GM23248 (cell line): ENCODE measurements at regions not wholly inside any gene's neighbourhood (a gene's known extent, or its start where the extent isn't known, plus 50 kb on each side); places are given as distances from the start of the nearest gene placed in this dataset.

Source experiments
- EZH2 ChIP-seq: fragments of 200-600 bp; sonication (generic); IDR thresholded peaks from 2 replicates; pipeline ENCODE4 v1.6.1; 2018; ENCODE audit warnings: antibody characterized with exemption, mild to moderate bottlenecking; ENCODE audit not compliant: insufficient read depth, poor library complexity, severe bottlenecking
- EZH2phosphoT487 ChIP-seq: fragments of 200-600 bp; sonication (generic); IDR thresholded peaks from 2 replicates; pipeline ENCODE4 v1.6.1; 2018; ENCODE audit warnings: antibody characterized with exemption, moderate library complexity, mild to moderate bottlenecking, low read depth; ENCODE audit not compliant: insufficient read depth

GRCh38 chr18:26630596-26630995 lies 82.2 kb upstream of the KCTD1 start:
- TF ChIP-seq EZH2, result no peak
- no peak for TF ChIP-seq EZH2phosphoT487
